Osteocyte (in vitro differentiated cells): ENCODE measurements at regions not wholly inside any gene's neighbourhood (a gene's known extent, or its start where the extent isn't known, plus 50 kb on each side); places are given as distances from the start of the nearest gene placed in this dataset.
A peak's percentile ranks its signal among the peaks of the same experiment; 100 is the strongest.

Source experiments
- DNase-seq: peaks from one replicate; pipeline ENCODE4 v3.0.0; 2021; ENCODE audit warnings: mixed read lengths; ENCODE audit not compliant: unreplicated experiment; ENCODE audit errors: extremely low spot score
- H3K27ac Mint-ChIP-seq: one replicate; pipeline ENCODE4 v1.8.0; 2021; ENCODE audit warnings: mild to moderate bottlenecking, mixed read lengths; ENCODE audit not compliant: unreplicated experiment
- H3K27me3 Mint-ChIP-seq: one replicate; pipeline ENCODE4 v1.8.0; 2021; ENCODE audit warnings: mixed read lengths; ENCODE audit not compliant: unreplicated experiment
- H3K36me3 Mint-ChIP-seq: one replicate; pipeline ENCODE4 v1.8.0; 2021; ENCODE audit warnings: mixed read lengths; ENCODE audit not compliant: unreplicated experiment
- H3K4me1 Mint-ChIP-seq: one replicate; pipeline ENCODE4 v1.8.0; 2021; ENCODE audit warnings: mixed read lengths; ENCODE audit not compliant: unreplicated experiment
- H3K4me3 Mint-ChIP-seq: one replicate; pipeline ENCODE4 v1.8.0; 2021; ENCODE audit warnings: mild to moderate bottlenecking, moderate library complexity, mixed read lengths; ENCODE audit not compliant: unreplicated experiment
- H3K9me3 Mint-ChIP-seq: one replicate; pipeline ENCODE4 v1.8.0; 2021; ENCODE audit warnings: mixed read lengths; ENCODE audit not compliant: unreplicated experiment
- CTCF ChIP-seq: fragments of 200-600 bp; sonication (generic); IDR thresholded peaks from 2 replicates; pipeline ENCODE4 v1.5.0; 2021; ENCODE audit warnings: antibody characterized with exemption, mild to moderate bottlenecking, moderate library complexity

GRCh38 chr12:92312463-92312964 is 166.9 kb upstream of the BTG1 start:
- no peaks in the 10 kb centered on the region for H3K27me3 Mint-ChIP-seq
- H3K4me3 Mint-ChIP-seq = no peak overlapping the region
- H3K27ac Mint-ChIP-seq = no peak overlapping the region
- H3K4me1 Mint-ChIP-seq = no peaks in the 10 kb centered on the region
- no peaks in the 10 kb centered on the region for H3K9me3 Mint-ChIP-seq
- DNase-seq = no peak
- H3K36me3 Mint-ChIP-seq = no peaks in the 10 kb centered on the region
- TF ChIP-seq CTCF = no peak

- Mint-ChIP-seq H3K27me3 (no peaks in the 10 kb centered on the region), H3K9me3 (no peaks in the 10 kb centered on the region), H3K4me1 (peaks cover 30% of the 10 kb centered on the region), H3K4me3 (no peak overlapping the region), H3K36me3 (no peaks in the 10 kb centered on the region), H3K27ac (peak overlapping the region; percentile 70)
- DNase-seq = no peak
- TF ChIP-seq CTCF = no peak
Measured at GRCh38 chr12:92304371-92305055, 158.9 kb upstream of the BTG1 start.

GRCh38 chr12:92302041-92302829 is 156.6 kb upstream of the BTG1 start:
- H3K9me3 Mint-ChIP-seq = no peaks in the 10 kb centered on the region

GRCh38 chr12:92301356-92301755 is 155.7 kb upstream of the BTG1 start:
- H3K4me3 Mint-ChIP-seq = no peak overlapping the region
- no peak for TF ChIP-seq CTCF
- no peaks in the 10 kb centered on the region for H3K27me3 Mint-ChIP-seq
- peaks cover 32% of the 10 kb centered on the region for H3K4me1 Mint-ChIP-seq
- H3K36me3 Mint-ChIP-seq = no peaks in the 10 kb centered on the region
- H3K27ac Mint-ChIP-seq = no peak overlapping the region
- H3K9me3 Mint-ChIP-seq = no peaks in the 10 kb centered on the region
- DNase-seq = no peak

More at GRCh38 chr12:92302041-92302829, 156.6 kb upstream of the BTG1 start:
- Mint-ChIP-seq H3K4me3 (no peak overlapping the region), H3K27ac (no peak overlapping the region), H3K27me3 (no peaks in the 10 kb centered on the region), H3K4me1 (peaks cover 32% of the 10 kb centered on the region), H3K36me3 (no peaks in the 10 kb centered on the region)
- no peak for TF ChIP-seq CTCF
- DNase-seq = no peak

- Mint-ChIP-seq H3K36me3 (no peaks in the 10 kb centered on the region), H3K4me3 (no peak overlapping the region), H3K27me3 (no peaks in the 10 kb centered on the region), H3K9me3 (no peaks in the 10 kb centered on the region), H3K4me1 (peaks cover 32% of the 10 kb centered on the region), H3K27ac (no peak overlapping the region)
- no peak for DNase-seq
- TF ChIP-seq CTCF = no peak
Measured at GRCh38 chr12:92300777-92301176, 155.1 kb upstream of the BTG1 start.
